ENCODE measurements at regions not wholly inside any gene's neighbourhood (a gene's known extent, or its start where the extent isn't known, plus 50 kb on each side); places are given as distances from the start of the nearest gene placed in this dataset.

- no peak for TF ChIP-seq CTCF (IDR thresholded peaks at IDR 0.05 in 2 of 3, conservative IDR thresholded peaks at IDR 0.05 in 1 of 3; ENCODE audit: borderline replicate concordance in 1 of 3, insufficient read depth in 1 of 3, low read depth in 2 of 3, low read length in 2 of 3)
- TF ChIP-seq CEBPB (IDR thresholded peaks at IDR 0.05; ENCODE audit: low read depth), result no peak
- TF ChIP-seq POLR2A (IDR thresholded peaks at IDR 0.05; ENCODE audit: borderline replicate concordance, extremely low read depth, insufficient read depth, insufficient read length), result no peak
- no peak for TF ChIP-seq EZH2 (IDR thresholded peaks at IDR 0.05)
- TF ChIP-seq EZH2phosphoT487 (IDR thresholded peaks at IDR 0.05; ENCODE audit: borderline replicate concordance), result no peak
- no peak for TF ChIP-seq MAX (IDR thresholded peaks at IDR 0.05)
- TF ChIP-seq ATF3 (IDR thresholded peaks at IDR 0.05), result no peak
- no peak for TF ChIP-seq SP1 (IDR thresholded peaks at IDR 0.05; ENCODE audit: low read depth)
- TF ChIP-seq POLR2AphosphoS5 (IDR thresholded peaks at IDR 0.05; ENCODE audit: low read depth, low read length), result no peak
- TF ChIP-seq ZBTB33 (IDR thresholded peaks at IDR 0.05; ENCODE audit: extremely low read depth, insufficient replicate concordance, low read length), result no peak
- no peak for TF ChIP-seq YY1 (IDR thresholded peaks at IDR 0.05; ENCODE audit: extremely low read depth, insufficient replicate concordance, low read depth, low read length)
- TF ChIP-seq EGR1 (IDR thresholded peaks at IDR 0.05; ENCODE audit: low read depth), result no peak
- no peak for TF ChIP-seq RAD21 (IDR thresholded peaks at IDR 0.05; ENCODE audit: low read depth)
These were observed 470.3 kb downstream of the ARHGEF28 start for GRCh38 chr5:74096325-74096724.
